HEK293 (cell line): ENCODE measurements at regions not wholly inside any gene's neighbourhood (a gene's known extent, or its start where the extent isn't known, plus 50 kb on each side); places are given as distances from the start of the nearest gene placed in this dataset.

ENCODE experiments used
- CTCF ChIP-seq: fragments of 450-650 bp; formaldehyde crosslinking; IDR thresholded peaks from 2 replicates; pipeline ENCODE4 v1.5.1; 2016; ENCODE audit warnings: missing biosample characterization, missing genetic modification characterization
- TCF7L2 ChIP-seq: IDR thresholded peaks from 2 replicates; pipeline ENCODE4 v1.6.1; 2011; ENCODE audit warnings: low read depth, mild to moderate bottlenecking, inconsistent platforms, low read length, moderate library complexity, borderline replicate concordance
- TRIM28 ChIP-seq: IDR thresholded peaks from 2 replicates; pipeline ENCODE4 v1.6.1; 2011; ENCODE audit warnings: low read length, control low read depth, borderline replicate concordance
- ZFHX2 ChIP-seq: fragments of 450-650 bp; formaldehyde crosslinking; conservative IDR thresholded peaks from 2 replicates; pipeline ENCODE4 v1.5.1; 2016; ENCODE audit warnings: missing biosample characterization, missing genetic modification characterization
- ZNF37A ChIP-seq: fragments of 450-650 bp; IDR thresholded peaks from 2 replicates; pipeline ENCODE4 v1.5.1; 2018; ENCODE audit warnings: missing biosample characterization, missing genetic modification characterization
- ZNF639 ChIP-seq: fragments of 450-650 bp; formaldehyde crosslinking; IDR thresholded peaks from 2 replicates; pipeline ENCODE4 v1.5.1; 2016; ENCODE audit warnings: missing biosample characterization, missing genetic modification characterization
- ZSCAN30 ChIP-seq: fragments of 450-650 bp; IDR thresholded peaks from 2 replicates; pipeline ENCODE4 v1.5.1; 2018; ENCODE audit warnings: missing biosample characterization, mild to moderate bottlenecking, missing genetic modification characterization, moderate library complexity
- TF ChIP-seq, protein P1 (sequence below): fragments of 450-650 bp; formaldehyde crosslinking; IDR thresholded peaks from 2 replicates; pipeline ENCODE4 v1.5.1; 2016; ENCODE audit warnings: missing biosample characterization, missing genetic modification characterization
- TF ChIP-seq, protein P2 (sequence below): fragments of 450-650 bp; formaldehyde crosslinking; IDR thresholded peaks from 2 replicates; pipeline ENCODE4 v1.5.1; 2016; ENCODE audit warnings: missing biosample characterization, missing genetic modification characterization

- no peak for TF ChIP-seq CTCF (tag by site-specific recombination)
- no peak for TF ChIP-seq ZFHX2
- TF ChIP-seq ZNF639 = no peak
- TF ChIP-seq ZSCAN30 (tag by site-specific recombination) = no peak
- TF ChIP-seq, protein P1, sequence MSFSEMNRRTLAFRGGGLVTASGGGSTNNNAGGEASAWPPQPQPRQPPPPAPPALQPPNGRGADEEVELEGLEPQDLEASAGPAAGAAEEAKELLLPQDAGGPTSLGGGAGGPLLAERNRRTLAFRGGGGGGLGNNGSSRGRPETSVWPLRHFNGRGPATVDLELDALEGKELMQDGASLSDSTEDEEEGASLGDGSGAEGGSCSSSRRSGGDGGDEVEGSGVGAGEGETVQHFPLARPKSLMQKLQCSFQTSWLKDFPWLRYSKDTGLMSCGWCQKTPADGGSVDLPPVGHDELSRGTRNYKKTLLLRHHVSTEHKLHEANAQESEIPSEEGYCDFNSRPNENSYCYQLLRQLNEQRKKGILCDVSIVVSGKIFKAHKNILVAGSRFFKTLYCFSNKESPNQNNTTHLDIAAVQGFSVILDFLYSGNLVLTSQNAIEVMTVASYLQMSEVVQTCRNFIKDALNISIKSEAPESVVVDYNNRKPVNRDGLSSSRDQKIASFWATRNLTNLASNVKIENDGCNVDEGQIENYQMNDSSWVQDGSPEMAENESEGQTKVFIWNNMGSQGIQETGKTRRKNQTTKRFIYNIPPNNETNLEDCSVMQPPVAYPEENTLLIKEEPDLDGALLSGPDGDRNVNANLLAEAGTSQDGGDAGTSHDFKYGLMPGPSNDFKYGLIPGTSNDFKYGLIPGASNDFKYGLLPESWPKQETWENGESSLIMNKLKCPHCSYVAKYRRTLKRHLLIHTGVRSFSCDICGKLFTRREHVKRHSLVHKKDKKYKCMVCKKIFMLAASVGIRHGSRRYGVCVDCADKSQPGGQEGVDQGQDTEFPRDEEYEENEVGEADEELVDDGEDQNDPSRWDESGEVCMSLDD (tag by site-specific recombination) = no peak
- no peak for TF ChIP-seq ZNF37A (tag by site-specific recombination)
- no peak for TF ChIP-seq TRIM28
- TF ChIP-seq, protein P2, sequence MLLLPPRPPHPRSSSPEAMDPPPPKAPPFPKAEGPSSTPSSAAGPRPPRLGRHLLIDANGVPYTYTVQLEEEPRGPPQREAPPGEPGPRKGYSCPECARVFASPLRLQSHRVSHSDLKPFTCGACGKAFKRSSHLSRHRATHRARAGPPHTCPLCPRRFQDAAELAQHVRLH (tag by site-specific recombination) = no peak
- TF ChIP-seq TCF7L2 = no peak
Measured at GRCh38 chr5:54760182-54760935, 225.0 kb downstream of the ESM1 start.
